ENCODE measurements at regions not wholly inside any gene's neighbourhood (a gene's known extent, or its start where the extent isn't known, plus 50 kb on each side); places are given as distances from the start of the nearest gene placed in this dataset.
A peak's percentile ranks its signal among the peaks of the same experiment; 100 is the strongest.

DNA sequence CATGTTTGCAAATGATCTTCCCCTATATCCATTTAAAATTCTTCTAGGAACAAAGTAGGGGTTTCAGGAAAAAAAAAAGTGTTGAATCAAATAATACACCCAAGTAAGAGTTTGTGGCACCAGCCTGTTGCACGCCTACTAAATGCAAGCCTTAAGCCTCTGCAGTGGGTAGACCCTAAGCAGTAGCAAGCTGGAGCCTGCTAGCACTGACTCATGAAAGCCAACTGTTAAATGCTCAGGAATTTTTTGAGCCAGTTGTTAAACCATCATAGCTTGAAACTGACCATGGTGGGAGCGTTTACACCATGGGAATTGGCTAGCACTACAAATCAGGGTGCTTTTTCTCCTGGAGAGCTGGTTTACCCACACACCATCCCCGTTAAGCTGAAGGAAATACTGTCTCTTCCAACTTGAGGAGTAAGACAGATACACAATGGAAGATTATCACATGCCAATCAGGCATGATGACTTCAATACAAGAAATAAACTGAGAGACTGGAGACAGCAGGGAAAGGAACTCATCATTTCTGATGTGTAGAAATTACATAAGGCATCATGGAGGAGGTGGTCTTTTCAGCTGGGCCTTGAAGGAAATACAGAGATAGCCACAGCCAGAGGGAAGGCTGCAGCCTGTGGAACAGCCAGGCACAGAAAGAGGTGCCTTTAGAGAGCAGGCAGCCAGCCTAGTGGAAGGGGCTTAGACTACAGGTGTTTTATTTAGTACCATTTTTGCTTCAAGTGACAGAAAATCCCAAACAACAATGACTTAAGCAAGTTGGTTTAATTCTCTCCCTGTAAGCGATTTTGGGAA lies 110.8 kb downstream of the SNX5 start:
- Histone ChIP-seq H2BK120ac (ENCODE audit: low read depth, low read length) (no peak overlapping the region), H4K5ac (ENCODE audit: low read length) (no peak overlapping the region), H3K9ac (ENCODE audit: low read length) (no peak overlapping the region), H3K18ac (ENCODE audit: low read length) (no peak overlapping the region), H3K79me1 (ENCODE audit: low read length) (no peaks in the 10 kb centered on the region), H3K4me1 (ENCODE audit: control insufficient read depth, low read depth, low read length) (no peaks in the 10 kb centered on the region), H4K8ac (ENCODE audit: low read depth, low read length) (no peak overlapping the region), H2BK15ac (replicated peaks; ENCODE audit: low read depth) (no peak overlapping the region), H3K56ac (ENCODE audit: low read length) (no peak overlapping the region), H3K36me3 (ENCODE audit: control insufficient read depth, insufficient read depth, low read length) (no peaks in the 10 kb centered on the region), H3K4me3 (ENCODE audit: low read length) (no peak overlapping the region), H3K27me3 (ENCODE audit: insufficient read depth, low read length, poor library complexity) (no peaks in the 10 kb centered on the region), H3K23ac (ENCODE audit: low read length) (no peak overlapping the region), H3K4ac (ENCODE audit: low read depth, low read length) (no peak overlapping the region), H2AK5ac (ENCODE audit: low read length) (no peak overlapping the region), H2BK5ac (ENCODE audit: low read length) (no peak overlapping the region), H3K27ac (ENCODE audit: low read depth, low read length) (no peak overlapping the region), H3K4me2 (ENCODE audit: low read length) (no peak overlapping the region), H3K79me2 (ENCODE audit: control insufficient read depth, insufficient read depth, low read length) (no peaks in the 10 kb centered on the region)
- WGBS (ENCODE audit: extremely low coverage, insufficient coverage, low lambda C conversion rate): no CpG with 5 or more reads among the region's 4 CpGs
- no peak for DNase-seq

DNA sequence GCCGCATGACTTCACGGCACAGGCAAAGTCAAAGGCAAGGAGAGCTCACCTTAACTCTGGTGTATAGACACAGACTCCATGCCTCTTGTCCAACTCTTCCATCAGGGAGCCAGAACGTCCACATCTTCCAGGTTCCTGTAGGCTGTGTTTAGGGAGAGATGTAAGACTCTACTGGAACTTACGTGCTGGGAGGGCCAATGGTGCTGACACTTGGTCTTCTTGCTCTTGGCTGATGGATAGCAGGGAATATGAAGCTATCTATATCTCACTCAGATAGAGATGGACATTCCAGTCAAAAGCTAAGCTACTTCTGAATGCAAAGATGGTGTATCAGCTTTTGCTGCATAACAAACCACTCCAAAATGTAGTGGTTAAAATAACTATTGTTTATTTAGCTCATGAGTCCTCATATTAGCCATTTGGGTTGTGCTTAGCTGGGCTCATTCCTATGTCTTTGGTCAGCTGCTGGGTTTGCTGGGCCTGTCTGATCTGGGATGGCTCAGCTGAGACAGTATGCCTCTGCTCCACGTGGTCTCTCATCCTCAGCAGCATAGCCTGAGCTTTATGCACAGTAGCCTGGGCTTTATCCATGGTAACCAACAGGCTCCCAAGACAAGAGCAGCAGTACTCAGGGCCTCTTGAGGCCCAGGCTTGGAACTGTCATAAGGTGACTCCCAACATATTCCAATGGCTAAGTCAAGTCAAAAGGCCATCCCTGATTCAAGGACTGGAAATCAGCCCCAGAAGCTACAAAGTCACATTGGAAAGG lies 111.6 kb downstream of the SNX5 start:
- Histone ChIP-seq H3K18ac (ENCODE audit: low read length) (no peak overlapping the region), H3K79me1 (ENCODE audit: low read length) (no peaks in the 10 kb centered on the region), H3K4me2 (ENCODE audit: low read length) (no peak overlapping the region), H2BK15ac (replicated peaks; ENCODE audit: low read depth) (no peak overlapping the region), H3K27me3 (ENCODE audit: insufficient read depth, low read length, poor library complexity) (no peaks in the 10 kb centered on the region), H3K4me3 (ENCODE audit: low read length) (no peak overlapping the region), H3K36me3 (ENCODE audit: control insufficient read depth, insufficient read depth, low read length) (no peaks in the 10 kb centered on the region), H3K4ac (ENCODE audit: low read depth, low read length) (no peak overlapping the region), H2BK5ac (ENCODE audit: low read length) (no peak overlapping the region), H3K4me1 (ENCODE audit: control insufficient read depth, low read depth, low read length) (no peaks in the 10 kb centered on the region), H4K5ac (ENCODE audit: low read length) (no peak overlapping the region), H3K27ac (ENCODE audit: low read depth, low read length) (no peak overlapping the region), H3K9ac (ENCODE audit: low read length) (no peak overlapping the region), H3K56ac (ENCODE audit: low read length) (no peak overlapping the region), H2BK120ac (ENCODE audit: low read depth, low read length) (no peak overlapping the region), H4K8ac (ENCODE audit: low read depth, low read length) (no peak overlapping the region), H3K79me2 (ENCODE audit: control insufficient read depth, insufficient read depth, low read length) (no peaks in the 10 kb centered on the region), H3K23ac (ENCODE audit: low read length) (no peak overlapping the region), H2AK5ac (ENCODE audit: low read length) (no peak overlapping the region)
- DNase-seq: no peak
- WGBS (ENCODE audit: extremely low coverage, insufficient coverage, low lambda C conversion rate): no CpG with 5 or more reads among the region's 5 CpGs

DNA sequence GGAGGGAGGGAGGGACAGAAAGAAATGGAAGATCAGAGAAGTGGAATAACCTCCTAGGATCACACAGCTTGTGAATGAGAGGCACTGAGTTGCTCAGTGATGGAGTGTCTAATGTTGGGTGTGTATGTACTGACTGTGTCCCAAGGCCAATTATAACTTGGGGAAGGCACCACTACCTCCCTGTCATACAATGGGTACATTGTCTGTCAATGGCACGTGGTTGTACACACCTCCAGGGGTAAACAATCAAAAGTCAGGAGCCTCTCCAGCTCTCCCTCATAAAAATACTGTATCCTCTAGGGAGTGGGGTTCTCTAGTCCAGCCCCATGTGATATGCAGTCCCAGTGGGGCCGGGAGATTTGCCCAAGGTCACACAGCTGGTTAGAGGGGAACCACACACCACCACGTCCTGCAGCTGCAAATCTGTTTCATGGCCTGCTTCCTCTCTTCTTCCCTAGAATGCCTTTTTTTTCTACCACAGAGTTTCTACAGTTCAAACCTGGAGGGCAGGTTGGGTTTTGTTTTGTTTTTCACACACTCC lies 112.5 kb downstream of the SNX5 start:
- H4K5ac ChIP-seq (ENCODE audit: low read length): no peak overlapping the region
- H3K18ac ChIP-seq (ENCODE audit: low read length): no peak overlapping the region
- no CpG with 5 or more reads among the region's 3 CpGs for WGBS (ENCODE audit: extremely low coverage, insufficient coverage, low lambda C conversion rate)
- no peak for DNase-seq
- H3K56ac ChIP-seq (ENCODE audit: low read length): no peak overlapping the region
- H3K4me2 ChIP-seq (ENCODE audit: low read length): no peak overlapping the region
- no peak overlapping the region for H3K4ac ChIP-seq (ENCODE audit: low read depth, low read length)
- H2BK15ac ChIP-seq (replicated peaks; ENCODE audit: low read depth): no peak overlapping the region
- no peaks in the 10 kb centered on the region for H3K4me1 ChIP-seq (ENCODE audit: control insufficient read depth, low read depth, low read length)
- no peak overlapping the region for H2BK5ac ChIP-seq (ENCODE audit: low read length)
- no peak overlapping the region for H2AK5ac ChIP-seq (ENCODE audit: low read length)
- H3K79me2 ChIP-seq (ENCODE audit: control insufficient read depth, insufficient read depth, low read length): no peaks in the 10 kb centered on the region
- no peaks in the 10 kb centered on the region for H3K79me1 ChIP-seq (ENCODE audit: low read length)
- H3K27ac ChIP-seq (ENCODE audit: low read depth, low read length): no peak overlapping the region
- no peak overlapping the region for H3K9ac ChIP-seq (ENCODE audit: low read length)
- no peaks in the 10 kb centered on the region for H3K27me3 ChIP-seq (ENCODE audit: insufficient read depth, low read length, poor library complexity)
- no peak overlapping the region for H4K8ac ChIP-seq (ENCODE audit: low read depth, low read length)
- H3K23ac ChIP-seq (ENCODE audit: low read length): no peak overlapping the region
- H3K4me3 ChIP-seq (ENCODE audit: low read length): no peak overlapping the region
- H2BK120ac ChIP-seq (ENCODE audit: low read depth, low read length): no peak overlapping the region
- H3K36me3 ChIP-seq (ENCODE audit: control insufficient read depth, insufficient read depth, low read length): no peaks in the 10 kb centered on the region

DNA sequence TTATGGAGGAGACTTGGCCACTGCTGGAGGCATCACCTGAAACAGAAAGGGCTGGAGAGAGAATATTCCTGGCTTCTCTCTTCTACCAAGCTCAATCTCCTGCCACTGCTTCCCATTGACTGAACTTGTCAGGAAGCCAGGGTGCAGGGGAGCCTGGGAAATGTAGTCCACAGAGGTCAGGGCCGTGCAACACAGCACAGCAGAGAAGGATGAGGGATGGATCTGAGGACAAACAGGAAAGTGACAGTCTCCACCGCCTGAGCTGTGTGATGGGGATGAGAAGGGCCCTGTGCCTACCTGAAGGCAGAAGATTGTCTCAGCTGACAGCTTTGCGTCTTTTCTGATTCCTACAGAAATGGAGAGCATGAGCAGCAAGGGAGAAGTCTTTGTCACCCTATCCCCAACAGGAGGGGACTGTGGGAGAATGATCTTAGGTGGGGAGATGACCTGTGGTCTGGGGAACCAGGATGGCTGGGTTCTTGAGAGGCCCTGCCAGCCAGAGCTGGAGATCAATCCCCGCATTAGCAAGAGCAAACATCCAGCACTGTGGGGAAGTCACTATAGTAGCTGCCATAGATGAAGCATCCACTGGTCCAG lies 114.2 kb downstream of the SNX5 start:
- H2BK5ac ChIP-seq (ENCODE audit: low read length): no peak overlapping the region
- peak; percentile 76 for DNase-seq
- no peak overlapping the region for H3K4me3 ChIP-seq (ENCODE audit: low read length)
- no peak overlapping the region for H3K18ac ChIP-seq (ENCODE audit: low read length)
- no peaks in the 10 kb centered on the region for H3K79me1 ChIP-seq (ENCODE audit: low read length)
- H2BK120ac ChIP-seq (ENCODE audit: low read depth, low read length): no peak overlapping the region
- no peak overlapping the region for H2AK5ac ChIP-seq (ENCODE audit: low read length)
- no peaks in the 10 kb centered on the region for H3K36me3 ChIP-seq (ENCODE audit: control insufficient read depth, insufficient read depth, low read length)
- no peak overlapping the region for H3K27ac ChIP-seq (ENCODE audit: low read depth, low read length)
- H3K9ac ChIP-seq (ENCODE audit: low read length): no peak overlapping the region
- no peak overlapping the region for H3K56ac ChIP-seq (ENCODE audit: low read length)
- no peak overlapping the region for H3K4me2 ChIP-seq (ENCODE audit: low read length)
- H4K8ac ChIP-seq (ENCODE audit: low read depth, low read length): no peak overlapping the region
- H3K4ac ChIP-seq (ENCODE audit: low read depth, low read length): no peak overlapping the region
- H3K27me3 ChIP-seq (ENCODE audit: insufficient read depth, low read length, poor library complexity): no peaks in the 10 kb centered on the region
- no peak overlapping the region for H3K23ac ChIP-seq (ENCODE audit: low read length)
- no peak overlapping the region for H4K5ac ChIP-seq (ENCODE audit: low read length)
- no peaks in the 10 kb centered on the region for H3K79me2 ChIP-seq (ENCODE audit: control insufficient read depth, insufficient read depth, low read length)
- no peak overlapping the region for H2BK15ac ChIP-seq (replicated peaks; ENCODE audit: low read depth)
- WGBS (ENCODE audit: extremely low coverage, insufficient coverage, low lambda C conversion rate): no CpG with 5 or more reads among the region's 4 CpGs
- no peaks in the 10 kb centered on the region for H3K4me1 ChIP-seq (ENCODE audit: control insufficient read depth, low read depth, low read length)

DNA sequence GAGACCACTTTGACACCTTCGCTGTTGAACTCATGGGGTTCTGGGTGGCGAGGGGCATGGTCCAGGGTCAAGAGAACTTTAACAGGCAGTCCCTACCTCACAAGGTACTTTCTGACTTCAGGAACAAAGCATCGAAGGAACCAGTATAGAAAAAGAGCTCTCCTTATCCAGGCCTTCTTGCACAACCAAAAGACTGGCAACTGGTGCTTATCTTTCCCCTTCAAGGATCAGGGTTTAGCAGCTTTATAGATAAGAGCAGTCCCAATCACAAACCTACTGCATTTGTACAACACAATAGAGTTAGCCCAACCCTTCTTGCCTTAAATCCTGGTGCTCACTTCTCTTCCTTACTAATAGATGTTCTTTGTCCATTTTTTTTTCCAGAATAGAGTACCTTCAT lies 116.3 kb downstream of the SNX5 start:
- Histone ChIP-seq H3K4me1 (ENCODE audit: control insufficient read depth, low read depth, low read length) (no peaks in the 10 kb centered on the region), H4K8ac (ENCODE audit: low read depth, low read length) (no peak overlapping the region), H3K36me3 (ENCODE audit: control insufficient read depth, insufficient read depth, low read length) (no peaks in the 10 kb centered on the region), H3K79me2 (ENCODE audit: control insufficient read depth, insufficient read depth, low read length) (no peaks in the 10 kb centered on the region), H3K27ac (ENCODE audit: low read depth, low read length) (no peak overlapping the region), H3K23ac (ENCODE audit: low read length) (no peak overlapping the region), H4K5ac (ENCODE audit: low read length) (no peak overlapping the region), H2AK5ac (ENCODE audit: low read length) (no peak overlapping the region), H2BK5ac (ENCODE audit: low read length) (no peak overlapping the region), H2BK15ac (replicated peaks; ENCODE audit: low read depth) (no peak overlapping the region), H3K4me3 (ENCODE audit: low read length) (no peak overlapping the region), H3K79me1 (ENCODE audit: low read length) (no peaks in the 10 kb centered on the region), H3K56ac (ENCODE audit: low read length) (peak overlapping the region; percentile 47), H3K18ac (ENCODE audit: low read length) (no peak overlapping the region), H2BK120ac (ENCODE audit: low read depth, low read length) (no peak overlapping the region), H3K4ac (ENCODE audit: low read depth, low read length) (no peak overlapping the region), H3K27me3 (ENCODE audit: insufficient read depth, low read length, poor library complexity) (no peaks in the 10 kb centered on the region), H3K9ac (ENCODE audit: low read length) (no peak overlapping the region), H3K4me2 (ENCODE audit: low read length) (no peak overlapping the region)
- WGBS (ENCODE audit: extremely low coverage, insufficient coverage, low lambda C conversion rate): no CpG with 5 or more reads among the region's 3 CpGs
- peak; percentile 79 for DNase-seq

Data from mesendoderm (in vitro differentiated cells).